Thyroid gland (tissue), 4 donors: ENCODE measurements at regions not wholly inside any gene's neighbourhood (a gene's known extent, or its start where the extent isn't known, plus 50 kb on each side); places are given as distances from the start of the nearest gene placed in this dataset.

Experiments used
- CTCF ChIP-seq, 6 experiments: fragments of 200-600 bp in 3 of 6; fragments of 450-650 bp in 3 of 6; sonication (generic) in 3 of 6; IDR thresholded peaks; one replicate each; pipeline ENCODE4 v1.5.1; 2016 to 2019; ENCODE audit warnings: antibody characterized with exemption in 6 of 6, mild to moderate bottlenecking in 2 of 6, inconsistent platforms in 1 of 6, moderate library complexity in 1 of 6
- POLR2A ChIP-seq, 2 donors: fragments of 450-650 bp; IDR thresholded peaks; one replicate each; pipeline ENCODE4 v1.6.1; 2017; ENCODE audit warnings: antibody characterized with exemption in 2 of 2, mild to moderate bottlenecking in 2 of 2, moderate library complexity in 1 of 2

GRCh38 chr9:86839522-86839921, 107.8 kb downstream of the GAS1 start:
- no peak for TF ChIP-seq CTCF (IDR thresholded peaks at IDR 0.05)
- TF ChIP-seq POLR2A (IDR thresholded peaks at IDR 0.05) = no peak
